Endodermal cell (in vitro differentiated cells): ENCODE measurements at regions not wholly inside any gene's neighbourhood (a gene's known extent, or its start where the extent isn't known, plus 50 kb on each side); places are given as distances from the start of the nearest gene placed in this dataset.

ENCODE experiments used
- DNase-seq: peaks from one replicate; pipeline ENCODE4 v3.0.0-alpha.2; 2017
- H3K27ac ChIP-seq: 2 replicates; pipeline ENCODE4 v1.5.1; 2013; ENCODE audit warnings: mild to moderate bottlenecking, low read depth, low read length, moderate library complexity
- H3K27me3 ChIP-seq: 2 replicates; pipeline ENCODE4 v1.6.1; 2013; ENCODE audit warnings: mild to moderate bottlenecking, low read length, moderate library complexity; ENCODE audit not compliant: insufficient read depth, control insufficient read depth, poor library complexity, severe bottlenecking
- H3K36me3 ChIP-seq: 2 replicates; pipeline ENCODE4 v1.7.0; 2013; ENCODE audit warnings: mild to moderate bottlenecking, low read length, moderate library complexity; ENCODE audit not compliant: control insufficient read depth, insufficient read depth
- H3K4me1 ChIP-seq: one replicate; pipeline ENCODE4 v1.7.0; 2013; ENCODE audit warnings: low read length; ENCODE audit not compliant: control insufficient read depth, insufficient read depth
- H3K4me3 ChIP-seq: 2 replicates; pipeline ENCODE4 v1.5.1; 2013; ENCODE audit warnings: mild to moderate bottlenecking, low read length, moderate library complexity
- H3K9ac ChIP-seq: 2 replicates; pipeline ENCODE4 v1.6.1; 2013; ENCODE audit warnings: mild to moderate bottlenecking, low read length, moderate library complexity; ENCODE audit not compliant: poor library complexity, severe bottlenecking; ENCODE audit errors: extremely low read depth
- H3K9me3 ChIP-seq: 2 replicates; pipeline ENCODE4 v1.6.1; 2013; ENCODE audit warnings: mild to moderate bottlenecking, low read length, moderate library complexity; ENCODE audit not compliant: control insufficient read depth
- H3K27ac Mint-ChIP-seq: 2 replicates; pipeline ENCODE4 v1.8.0; 2020; ENCODE audit warnings: mixed read lengths
- H3K27me3 Mint-ChIP-seq: 2 replicates; pipeline ENCODE4 v1.8.0; 2021; ENCODE audit warnings: mild to moderate bottlenecking, mixed read lengths; ENCODE audit not compliant: insufficient read depth
- H3K36me3 Mint-ChIP-seq: 2 replicates; pipeline ENCODE4 v1.8.0; 2020; ENCODE audit warnings: low read depth, mixed read lengths
- H3K4me1 Mint-ChIP-seq: 2 replicates; pipeline ENCODE4 v1.8.0; 2020; ENCODE audit warnings: mixed read lengths
- H3K4me3 Mint-ChIP-seq: 2 replicates; pipeline ENCODE4 v1.8.0; 2020; ENCODE audit warnings: mild to moderate bottlenecking, moderate library complexity, mixed read lengths
- H3K9me3 Mint-ChIP-seq: 2 replicates; pipeline ENCODE4 v1.8.0; 2020; ENCODE audit warnings: mild to moderate bottlenecking, mixed read lengths
- CTCF ChIP-seq: fragments of 200-600 bp; sonication (generic); conservative IDR thresholded peaks from 2 replicates; pipeline ENCODE4 v1.5.0; 2021; ENCODE audit warnings: antibody characterized with exemption, mild to moderate bottlenecking
- WGBS, 2 experiments: methylation state at CpG; one replicate each; pipeline versions ENCODE4 v1.1.5 to v1.1.7; 2013; ENCODE audit warnings: missing lambda C conversion rate in 2 of 2, mixed read lengths in 1 of 2; ENCODE audit not compliant: insufficient coverage in 1 of 2, insufficient read length in 1 of 2; 5-methylcytosine and 5-hydroxymethylcytosine counted together

- 88 to 92% methylated on average over 3 to 4 of the region's 4 CpGs for WGBS, 2 experiments
- no peak for TF ChIP-seq CTCF
- no peak overlapping the region for H3K27ac ChIP-seq
- Mint-ChIP-seq H3K36me3 (no peaks in the 10 kb centered on the region), H3K27ac (no peak overlapping the region), H3K9me3 (peaks cover 11% of the 10 kb centered on the region), H3K4me1 (peaks cover 45% of the 10 kb centered on the region), H3K27me3 (peaks cover 63% of the 10 kb centered on the region), H3K4me3 (no peak overlapping the region)
- no peak for DNase-seq
- peaks cover 14% of the 10 kb centered on the region for H3K9me3 ChIP-seq
- no peaks in the 10 kb centered on the region for H3K36me3 ChIP-seq
- no peak overlapping the region for H3K4me3 ChIP-seq
- no peak overlapping the region for H3K9ac ChIP-seq
- peaks cover 14% of the 10 kb centered on the region for H3K4me1 ChIP-seq
- H3K27me3 ChIP-seq: peaks cover 28% of the 10 kb centered on the region
Measured at GRCh38 chr12:64998371-64999147, 122.5 kb downstream of the WIF1 start.

- Histone ChIP-seq H3K4me1 (peaks cover 14% of the 10 kb centered on the region), H3K36me3 (no peaks in the 10 kb centered on the region), H3K9me3 (peaks cover 14% of the 10 kb centered on the region), H3K9ac (no peak overlapping the region), H3K27ac (no peak overlapping the region), H3K4me3 (no peak overlapping the region), H3K27me3 (peaks cover 28% of the 10 kb centered on the region)
- Mint-ChIP-seq H3K27ac (no peak overlapping the region), H3K9me3 (peaks cover 11% of the 10 kb centered on the region), H3K4me3 (no peak overlapping the region), H3K27me3 (peaks cover 66% of the 10 kb centered on the region), H3K4me1 (peaks cover 45% of the 10 kb centered on the region), H3K36me3 (no peaks in the 10 kb centered on the region)
- TF ChIP-seq CTCF: no peak
- WGBS, 2 experiments: 82 to 100% methylated on average over 1 of the region's 1 CpG
- DNase-seq: no peak
Measured at GRCh38 chr12:64999148-64999425, 122.0 kb downstream of the WIF1 start.
